ENCODE measurements at regions not wholly inside any gene's neighbourhood (a gene's known extent, or its start where the extent isn't known, plus 50 kb on each side); places are given as distances from the start of the nearest gene placed in this dataset.

- in situ Hi-C loops (cut with MboI; ENCODE audit: low pct_unique_long_range_greater_than_20kb in 2 of 9, low sequenced_read_pairs in 9 of 9, unreplicated experiment in 9 of 9), result no loop called here
- Histone ChIP-seq H3K4me3 (no peak overlapping the region), H3K27ac (no peak overlapping the region), H3K4me1 (replicated peaks in 1 of 2) (peaks cover 27 to 37% of the 10 kb centered on the region in 2 donors)
- ATAC-seq (replicated peaks in 6 of 8), result peak in 3 of 8 experiments; percentile 43 to 88 (median 51)
- 8 to 100% (median 80%) methylated on average over 1 to 5 of the region's 5 CpGs; no CpG with 5 or more reads in 3 of the 10 experiments for WGBS, 10 experiments
Measured at GRCh38 chr2:5370158-5370557, 322.0 kb upstream of the SOX11 start.

- ATAC-seq (replicated peaks in 6 of 8), result no peak
- in situ Hi-C loops (cut with MboI; ENCODE audit: low pct_unique_long_range_greater_than_20kb in 2 of 9, low sequenced_read_pairs in 9 of 9, unreplicated experiment in 9 of 9), result no loop called here
- WGBS, 10 experiments, result 12 to 70% (median 38%) methylated on average over 4 to 6 of the region's 6 CpGs; no CpG with 5 or more reads in 1 of the 10 experiments
- no peak overlapping the region for H3K27ac ChIP-seq
- H3K4me1 ChIP-seq (replicated peaks in 1 of 2), result peaks cover 27 to 37% of the 10 kb centered on the region in 2 donors
- H3K4me3 ChIP-seq, result peak overlapping the region in 1 of 5 donors; percentile 44
Measured at GRCh38 chr2:5372141-5372540, 320.0 kb upstream of the SOX11 start.

GRCh38 chr2:5373200-5373599 lies 319.0 kb upstream of the SOX11 start:
- peak overlapping the region; percentile 17 to 44 (median 22) for H3K4me3 ChIP-seq
- peak overlapping the region in 1 of 2 donors; percentile 1 for H3K27ac ChIP-seq
- in situ Hi-C loops (cut with MboI; ENCODE audit: low pct_unique_long_range_greater_than_20kb in 2 of 9, low sequenced_read_pairs in 9 of 9, unreplicated experiment in 9 of 9), result no loop called here
- WGBS, 10 experiments, result 0 to 36% (median 3%) methylated on average over 1 to 6 of the region's 6 CpGs; no CpG with 5 or more reads in 4 of the 10 experiments
- H3K4me1 ChIP-seq (replicated peaks in 1 of 2), result peaks cover 27 to 37% of the 10 kb centered on the region in 2 donors
- ATAC-seq (replicated peaks in 6 of 8), result peak in 6 of 8 experiments; percentile 30 to 86 (median 82)

GRCh38 chr2:5374762-5375161 lies 317.4 kb upstream of the SOX11 start:
- in situ Hi-C loops (cut with MboI; ENCODE audit: low pct_unique_long_range_greater_than_20kb in 2 of 9, low sequenced_read_pairs in 9 of 9, unreplicated experiment in 9 of 9), result no loop called here
- 10 to 75% (median 52%) methylated on average over 2 to 10 of the region's 10 CpGs for WGBS, 10 experiments
- Histone ChIP-seq H3K4me1 (replicated peaks in 1 of 2) (peaks cover 21 to 27% of the 10 kb centered on the region in 2 donors), H3K4me3 (no peak overlapping the region), H3K27ac (no peak overlapping the region)
- peak in 1 of 8 experiments; percentile 16 for ATAC-seq (replicated peaks in 6 of 8)

GRCh38 chr2:5377323-5377722 lies 314.9 kb upstream of the SOX11 start:
- in situ Hi-C loops (cut with MboI; ENCODE audit: low pct_unique_long_range_greater_than_20kb in 2 of 9, low sequenced_read_pairs in 9 of 9, unreplicated experiment in 9 of 9), result no loop called here
- peak in 3 of 8 experiments; percentile 35 to 92 (median 46) for ATAC-seq (replicated peaks in 6 of 8)
- Histone ChIP-seq H3K4me1 (replicated peaks in 1 of 2) (peaks cover 10 to 17% of the 10 kb centered on the region in 2 donors), H3K27ac (no peak overlapping the region), H3K4me3 (no peak overlapping the region)
- 0 to 88% (median 34%) methylated on average over 1 to 2 of the region's 2 CpGs; no CpG with 5 or more reads in 4 of the 10 experiments for WGBS, 10 experiments

GRCh38 chr2:5379811-5380210 lies 312.4 kb upstream of the SOX11 start:
- Histone ChIP-seq H3K27ac (no peak overlapping the region), H3K4me1 (replicated peaks in 1 of 2) (peaks cover 0 to 3% of the 10 kb centered on the region in 2 donors), H3K4me3 (no peak overlapping the region)
- 0 to 100% (median 80%) methylated on average over 1 of the region's 1 CpG; no CpG with 5 or more reads in 5 of the 10 experiments for WGBS, 10 experiments
- no peak for ATAC-seq (replicated peaks in 6 of 8)
- in situ Hi-C loops (cut with MboI; ENCODE audit: low pct_unique_long_range_greater_than_20kb in 2 of 9, low sequenced_read_pairs in 9 of 9, unreplicated experiment in 9 of 9), result no loop called here

GRCh38 chr2:5385596-5385995 lies 306.6 kb upstream of the SOX11 start:
- 3 to 95% (median 88%) methylated on average over 1 to 3 of the region's 3 CpGs; no CpG with 5 or more reads in 1 of the 10 experiments for WGBS, 10 experiments
- no peak overlapping the region for H3K27ac ChIP-seq
- ATAC-seq (replicated peaks in 6 of 8), result no peak
- in situ Hi-C loops (cut with MboI; ENCODE audit: low pct_unique_long_range_greater_than_20kb in 2 of 9, low sequenced_read_pairs in 9 of 9, unreplicated experiment in 9 of 9), result no loop called here
- H3K4me1 ChIP-seq (replicated peaks in 1 of 2), result peaks cover 7 to 16% of the 10 kb centered on the region in 2 donors
- H3K4me3 ChIP-seq, result no peak overlapping the region

- H3K4me3 ChIP-seq, result no peak overlapping the region
- peaks cover 15 to 20% of the 10 kb centered on the region in 2 donors for H3K4me1 ChIP-seq (replicated peaks in 1 of 2)
- in situ Hi-C loops (cut with MboI; ENCODE audit: low pct_unique_long_range_greater_than_20kb in 2 of 9, low sequenced_read_pairs in 9 of 9, unreplicated experiment in 9 of 9), result no loop called here
- peak in 6 of 8 experiments; percentile 41 to 92 (median 88) for ATAC-seq (replicated peaks in 6 of 8)
- H3K27ac ChIP-seq, result peak overlapping the region; percentile 11 to 17
- WGBS, 10 experiments, result 0 to 75% (median 18%) methylated on average over 1 to 2 of the region's 2 CpGs; no CpG with 5 or more reads in 2 of the 10 experiments
Measured at GRCh38 chr2:5387406-5387805, 304.8 kb upstream of the SOX11 start.

GRCh38 chr2:5389740-5390139 lies 302.4 kb upstream of the SOX11 start:
- Histone ChIP-seq H3K4me3 (no peak overlapping the region), H3K27ac (no peak overlapping the region), H3K4me1 (replicated peaks in 1 of 2) (peaks cover 20 to 21% of the 10 kb centered on the region in 2 donors)
- WGBS, 10 experiments, result 32 to 100% (median 77%) methylated on average over 1 to 5 of the region's 5 CpGs
- ATAC-seq (replicated peaks in 6 of 8), result no peak
- in situ Hi-C loops (cut with MboI; ENCODE audit: low pct_unique_long_range_greater_than_20kb in 2 of 9, low sequenced_read_pairs in 9 of 9, unreplicated experiment in 9 of 9), result no loop called here

GRCh38 chr2:5391362-5391761 lies 300.8 kb upstream of the SOX11 start:
- in situ Hi-C loops (cut with MboI; ENCODE audit: low pct_unique_long_range_greater_than_20kb in 2 of 9, low sequenced_read_pairs in 9 of 9, unreplicated experiment in 9 of 9), result no loop called here

GRCh38 chr2:5392658-5393057 lies 299.5 kb upstream of the SOX11 start:
- peaks cover 9 to 15% of the 10 kb centered on the region in 2 donors for H3K4me1 ChIP-seq (replicated peaks in 1 of 2)
- WGBS, 10 experiments, result 11 to 100% (median 69%) methylated on average over 1 to 4 of the region's 4 CpGs; no CpG with 5 or more reads in 2 of the 10 experiments
- in situ Hi-C loops (cut with MboI; ENCODE audit: low pct_unique_long_range_greater_than_20kb in 2 of 9, low sequenced_read_pairs in 9 of 9, unreplicated experiment in 9 of 9), result no loop called here
- no peak overlapping the region for H3K4me3 ChIP-seq
- H3K27ac ChIP-seq, result no peak overlapping the region
- ATAC-seq (replicated peaks in 6 of 8), result peak in 7 of 8 experiments; percentile 13 to 86 (median 79)

More at GRCh38 chr2:5391362-5391761, 300.8 kb upstream of the SOX11 start:
- H3K4me1 ChIP-seq (replicated peaks in 1 of 2), result peaks cover 20 to 21% of the 10 kb centered on the region in 2 donors
- H3K27ac ChIP-seq, result no peak overlapping the region
- peak in 5 of 8 experiments; percentile 46 to 68 (median 50) for ATAC-seq (replicated peaks in 6 of 8)
- H3K4me3 ChIP-seq, result no peak overlapping the region
- 7 to 100% (median 50%) methylated on average over 2 to 5 of the region's 5 CpGs; no CpG with 5 or more reads in 1 of the 10 experiments for WGBS, 10 experiments

- no peak overlapping the region for H3K4me3 ChIP-seq
- peaks cover 7 to 14% of the 10 kb centered on the region in 2 donors for H3K4me1 ChIP-seq (replicated peaks in 1 of 2)
- in situ Hi-C loops (cut with MboI; ENCODE audit: low pct_unique_long_range_greater_than_20kb in 2 of 9, low sequenced_read_pairs in 9 of 9, unreplicated experiment in 9 of 9), result no loop called here
- WGBS, 10 experiments, result 0 to 100% (median 56%) methylated on average over 1 to 2 of the region's 2 CpGs
- H3K27ac ChIP-seq, result no peak overlapping the region
- ATAC-seq (replicated peaks in 6 of 8), result peak in 2 of 8 experiments; percentile 38 to 95
Measured at GRCh38 chr2:5393474-5393873, 298.7 kb upstream of the SOX11 start.

GRCh38 chr2:5394223-5394622 lies 298.0 kb upstream of the SOX11 start:
- ATAC-seq (replicated peaks in 6 of 8), result no peak
- 5 to 100% (median 83%) methylated on average over 1 to 5 of the region's 5 CpGs for WGBS, 10 experiments
- peaks cover 9 to 14% of the 10 kb centered on the region in 2 donors for H3K4me1 ChIP-seq (replicated peaks in 1 of 2)
- H3K4me3 ChIP-seq, result no peak overlapping the region
- no peak overlapping the region for H3K27ac ChIP-seq
- in situ Hi-C loops (cut with MboI; ENCODE audit: low pct_unique_long_range_greater_than_20kb in 2 of 9, low sequenced_read_pairs in 9 of 9, unreplicated experiment in 9 of 9), result no loop called here

Measured in motor neuron (in vitro differentiated cells).